Caco-2 (cell line): ENCODE measurements at regions not wholly inside any gene's neighbourhood (a gene's known extent, or its start where the extent isn't known, plus 50 kb on each side); places are given as distances from the start of the nearest gene placed in this dataset.

Experiments used
- BruUV-seq: library from RNA; stranded (reverse); fragments of 400-500 nt; replicated peaks from 2 replicates; lab custom pipeline; 2021; lab: Mats Ljungman, UMichigan
- CTCF ChIA-PET: fragments of 300-600 bp; sonication (Branson Sonifier 250); formaldehyde crosslinking; loops from one replicate; lab custom pipeline; 2022; ENCODE audit warnings: antibody characterized with exemption; lab: Charles Lee
- POLR2A ChIA-PET: fragments of 300-600 bp; sonication (Branson Sonifier 250); formaldehyde crosslinking; loops from one replicate; lab custom pipeline; 2022; ENCODE audit warnings: antibody characterized with exemption; lab: Charles Lee
- DNase-seq, 2 experiments: peaks; one replicate each; pipeline versions ENCODE4 v3.0.0 to v3.0.0-alpha.2; 2020 to 2022
- H3K27me3 ChIP-seq: replicated peaks from 2 replicates; pipeline ENCODE4 v1.6.0; 2011; ENCODE audit warnings: low read length; ENCODE audit not compliant: control insufficient read depth, insufficient read depth
- H3K36me3 ChIP-seq: 2 replicates; pipeline ENCODE4 v1.5.1; 2011; ENCODE audit warnings: low read length; ENCODE audit not compliant: control insufficient read depth, insufficient read depth
- H3K4me1 ChIP-seq: fragments of 250-450 bp; sonication (Bioruptor Pico); 2 replicates; pipeline ENCODE4 v1.5.1; 2020; ENCODE audit warnings: mild to moderate bottlenecking
- H3K4me3 ChIP-seq: 2 replicates; pipeline ENCODE4 v1.5.1; 2011; ENCODE audit warnings: low read depth, mild to moderate bottlenecking, control low read depth, low read length
- H3K9me3 ChIP-seq: fragments of 250-450 bp; sonication (Bioruptor Pico); 2 replicates; pipeline ENCODE4 v1.5.1; 2020; ENCODE audit warnings: mild to moderate bottlenecking, moderate library complexity
- H3K27ac Mint-ChIP-seq: one replicate; pipeline ENCODE4 v1.8.0; 2022; ENCODE audit warnings: mixed read lengths; ENCODE audit not compliant: unreplicated experiment
- H3K27me3 Mint-ChIP-seq: one replicate; pipeline ENCODE4 v1.8.0; 2022; ENCODE audit warnings: mixed read lengths; ENCODE audit not compliant: insufficient read depth, unreplicated experiment
- H3K36me3 Mint-ChIP-seq: one replicate; pipeline ENCODE4 v1.8.0; 2022; ENCODE audit warnings: mild to moderate bottlenecking, mixed read lengths; ENCODE audit not compliant: insufficient read depth, unreplicated experiment
- H3K4me1 Mint-ChIP-seq: one replicate; pipeline ENCODE4 v1.8.0; 2022; ENCODE audit warnings: low read depth, mixed read lengths; ENCODE audit not compliant: unreplicated experiment
- H3K4me3 Mint-ChIP-seq: one replicate; pipeline ENCODE4 v1.8.0; 2022; ENCODE audit warnings: mild to moderate bottlenecking, moderate library complexity, mixed read lengths; ENCODE audit not compliant: unreplicated experiment
- H3K9me3 Mint-ChIP-seq: one replicate; pipeline ENCODE4 v1.8.0; 2022; ENCODE audit warnings: mixed read lengths; ENCODE audit not compliant: unreplicated experiment
- intact Hi-C: fragments of 100-400 bp; cut with micrococcal nuclease; formaldehyde crosslinking; loops from one replicate; pipeline ENCODE4 v1.10.0; 2022; ENCODE audit not compliant: unreplicated experiment
- TF ChIP-seq, protein P1 (sequence below), 2 experiments: fragments of 200-600 bp in 1 of 2; IDR thresholded peaks; 1 replicate in 1 of 2; 2 replicates in 1 of 2; pipeline versions ENCODE4 v1.5.1 to v1.8.0; 2011 to 2022; ENCODE audit warnings: antibody characterized with exemption in 1 of 2, control low read depth in 1 of 2, inconsistent platforms in 1 of 2, low read depth in 1 of 2, low read length in 1 of 2, mild to moderate bottlenecking in 1 of 2, moderate library complexity in 1 of 2; ENCODE audit not compliant: insufficient read depth in 1 of 2, severe bottlenecking in 1 of 2, unreplicated experiment in 1 of 2

DNA sequence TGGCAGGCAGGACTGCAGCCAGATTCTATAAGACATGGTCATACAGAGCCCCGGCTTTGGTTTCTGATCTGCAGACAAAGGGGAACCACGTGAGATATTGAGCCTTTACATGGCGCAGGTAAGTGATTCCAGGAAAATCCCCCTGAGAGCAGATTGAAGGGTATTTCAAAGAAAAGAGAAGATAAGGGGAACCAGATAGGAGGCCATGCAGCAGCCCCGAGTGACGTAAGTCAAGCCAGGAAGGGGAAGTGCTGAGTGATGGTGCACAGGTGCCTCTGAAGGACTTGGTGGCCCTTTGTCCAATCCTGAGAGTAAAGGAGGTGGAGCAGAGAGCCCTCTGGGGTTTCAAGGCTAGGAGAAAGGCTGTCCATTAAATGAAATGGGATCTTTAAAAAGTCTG, 329.0 kb downstream of the ACTR3B start:
- ChIA-PET POLR2A (no interaction called here), CTCF (no interaction called here)
- Mint-ChIP-seq H3K36me3 (no peaks in the 10 kb centered on the region), H3K27ac (no peak overlapping the region), H3K27me3 (peaks cover 7% of the 10 kb centered on the region), H3K4me3 (no peak overlapping the region), H3K4me1 (no peaks in the 10 kb centered on the region), H3K9me3 (no peaks in the 10 kb centered on the region)
- H3K4me1 ChIP-seq, result no peaks in the 10 kb centered on the region
- H3K9me3 ChIP-seq, result no peaks in the 10 kb centered on the region
- H3K27me3 ChIP-seq, result no peaks in the 10 kb centered on the region
- DNase-seq, result no peak
- no TSS peak for BruUV-seq
- H3K36me3 ChIP-seq, result no peaks in the 10 kb centered on the region
- intact Hi-C loops, result no loop called here
- TF ChIP-seq, protein P1, sequence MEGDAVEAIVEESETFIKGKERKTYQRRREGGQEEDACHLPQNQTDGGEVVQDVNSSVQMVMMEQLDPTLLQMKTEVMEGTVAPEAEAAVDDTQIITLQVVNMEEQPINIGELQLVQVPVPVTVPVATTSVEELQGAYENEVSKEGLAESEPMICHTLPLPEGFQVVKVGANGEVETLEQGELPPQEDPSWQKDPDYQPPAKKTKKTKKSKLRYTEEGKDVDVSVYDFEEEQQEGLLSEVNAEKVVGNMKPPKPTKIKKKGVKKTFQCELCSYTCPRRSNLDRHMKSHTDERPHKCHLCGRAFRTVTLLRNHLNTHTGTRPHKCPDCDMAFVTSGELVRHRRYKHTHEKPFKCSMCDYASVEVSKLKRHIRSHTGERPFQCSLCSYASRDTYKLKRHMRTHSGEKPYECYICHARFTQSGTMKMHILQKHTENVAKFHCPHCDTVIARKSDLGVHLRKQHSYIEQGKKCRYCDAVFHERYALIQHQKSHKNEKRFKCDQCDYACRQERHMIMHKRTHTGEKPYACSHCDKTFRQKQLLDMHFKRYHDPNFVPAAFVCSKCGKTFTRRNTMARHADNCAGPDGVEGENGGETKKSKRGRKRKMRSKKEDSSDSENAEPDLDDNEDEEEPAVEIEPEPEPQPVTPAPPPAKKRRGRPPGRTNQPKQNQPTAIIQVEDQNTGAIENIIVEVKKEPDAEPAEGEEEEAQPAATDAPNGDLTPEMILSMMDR (IDR thresholded peaks at IDR 0.05; ENCODE audit: insufficient read depth in 1 of 2, low read depth in 1 of 2, low read length in 1 of 2, severe bottlenecking in 1 of 2, unreplicated experiment in 1 of 2), result no peak
- H3K4me3 ChIP-seq, result no peak overlapping the region

DNA sequence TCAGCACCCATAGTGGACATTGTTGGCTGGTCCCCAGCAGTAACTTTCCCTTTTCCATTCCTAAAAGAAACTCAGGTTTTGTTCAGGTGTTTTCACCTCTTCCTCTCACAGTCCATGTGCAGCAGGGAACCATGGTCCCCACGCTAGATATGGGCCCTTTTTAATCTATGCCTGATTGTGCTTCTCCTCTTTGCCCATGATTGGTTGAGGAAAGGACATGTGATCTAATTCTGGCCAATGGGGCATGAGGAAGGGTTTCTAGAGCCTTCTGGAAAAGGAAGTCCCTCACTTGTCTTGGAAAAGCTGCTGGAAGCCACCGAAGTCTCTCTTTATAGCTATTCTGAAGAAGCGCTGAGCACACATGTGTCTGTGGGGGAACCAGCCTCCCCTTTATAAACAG, 330.7 kb downstream of the ACTR3B start:
- no peaks in the 10 kb centered on the region for H3K9me3 Mint-ChIP-seq
- Histone ChIP-seq H3K9me3 (no peaks in the 10 kb centered on the region), H3K4me1 (no peaks in the 10 kb centered on the region), H3K27me3 (no peaks in the 10 kb centered on the region), H3K36me3 (no peaks in the 10 kb centered on the region), H3K4me3 (no peak overlapping the region)
- H3K4me1 Mint-ChIP-seq, result no peaks in the 10 kb centered on the region
- no TSS peak for BruUV-seq
- peaks cover 8% of the 10 kb centered on the region for H3K27me3 Mint-ChIP-seq
- H3K27ac Mint-ChIP-seq, result no peak overlapping the region
- POLR2A ChIA-PET, result no interaction called here
- no peaks in the 10 kb centered on the region for H3K36me3 Mint-ChIP-seq
- no peak overlapping the region for H3K4me3 Mint-ChIP-seq
- TF ChIP-seq, protein P1 (IDR thresholded peaks at IDR 0.05; ENCODE audit: insufficient read depth in 1 of 2, low read depth in 1 of 2, low read length in 1 of 2, severe bottlenecking in 1 of 2, unreplicated experiment in 1 of 2), result no peak
- intact Hi-C loops, result loop anchor here (10.0 kb wide), 1 partner anchor 195 kb away; no protein-coding TSS in a partner anchor
- CTCF ChIA-PET, result no interaction called here
- no peak for DNase-seq

DNA sequence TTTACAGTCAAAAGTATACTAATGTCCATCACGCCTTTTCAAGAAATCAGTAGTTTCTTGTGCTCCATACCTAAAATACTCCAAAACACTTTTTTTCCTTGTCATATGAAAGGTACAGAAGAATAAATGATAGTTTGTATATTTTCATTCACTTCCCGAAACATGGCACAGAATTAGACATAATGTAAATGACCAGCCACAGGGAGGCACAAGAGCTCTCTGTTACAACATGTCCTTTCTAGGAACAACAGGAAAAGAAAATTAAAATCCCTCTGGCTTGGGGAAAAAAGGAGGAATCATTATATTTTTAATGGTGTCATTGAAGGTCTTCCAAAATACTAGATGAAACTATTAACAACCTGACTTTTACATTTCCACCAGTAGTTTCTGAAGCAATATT, 331.2 kb downstream of the ACTR3B start:
- H3K9me3 ChIP-seq, result no peaks in the 10 kb centered on the region
- H3K27me3 ChIP-seq, result no peaks in the 10 kb centered on the region
- Mint-ChIP-seq H3K4me1 (no peaks in the 10 kb centered on the region), H3K4me3 (no peak overlapping the region), H3K27me3 (peaks cover 10% of the 10 kb centered on the region), H3K9me3 (no peaks in the 10 kb centered on the region), H3K36me3 (no peaks in the 10 kb centered on the region), H3K27ac (no peak overlapping the region)
- ChIA-PET CTCF (no interaction called here), POLR2A (no interaction called here)
- TF ChIP-seq, protein P1 (IDR thresholded peaks at IDR 0.05; ENCODE audit: insufficient read depth in 1 of 2, low read depth in 1 of 2, low read length in 1 of 2, severe bottlenecking in 1 of 2, unreplicated experiment in 1 of 2), result no peak
- H3K36me3 ChIP-seq, result no peaks in the 10 kb centered on the region
- DNase-seq, result no peak
- intact Hi-C loops, result loop anchor here (10.0 kb wide), 1 partner anchor 196 kb away; no protein-coding TSS in a partner anchor
- no TSS peak for BruUV-seq
- H3K4me3 ChIP-seq, result no peak overlapping the region
- H3K4me1 ChIP-seq, result no peaks in the 10 kb centered on the region
